NCI-H2081 (cell line): ENCODE measurements at regions not wholly inside any gene's neighbourhood (a gene's known extent, or its start where the extent isn't known, plus 50 kb on each side); places are given as distances from the start of the nearest gene placed in this dataset.
"Not testable (repeated sequence)": the region's sequence is repeated elsewhere in the genome, so short reads cannot be mapped to it uniquely, and the experiment has no call there.

ENCODE experiments used
- DNase-seq, 2 experiments: peaks; one replicate each; lab custom pipeline; 2025; lab: John Stamatoyannopoulos, UW

DNA sequence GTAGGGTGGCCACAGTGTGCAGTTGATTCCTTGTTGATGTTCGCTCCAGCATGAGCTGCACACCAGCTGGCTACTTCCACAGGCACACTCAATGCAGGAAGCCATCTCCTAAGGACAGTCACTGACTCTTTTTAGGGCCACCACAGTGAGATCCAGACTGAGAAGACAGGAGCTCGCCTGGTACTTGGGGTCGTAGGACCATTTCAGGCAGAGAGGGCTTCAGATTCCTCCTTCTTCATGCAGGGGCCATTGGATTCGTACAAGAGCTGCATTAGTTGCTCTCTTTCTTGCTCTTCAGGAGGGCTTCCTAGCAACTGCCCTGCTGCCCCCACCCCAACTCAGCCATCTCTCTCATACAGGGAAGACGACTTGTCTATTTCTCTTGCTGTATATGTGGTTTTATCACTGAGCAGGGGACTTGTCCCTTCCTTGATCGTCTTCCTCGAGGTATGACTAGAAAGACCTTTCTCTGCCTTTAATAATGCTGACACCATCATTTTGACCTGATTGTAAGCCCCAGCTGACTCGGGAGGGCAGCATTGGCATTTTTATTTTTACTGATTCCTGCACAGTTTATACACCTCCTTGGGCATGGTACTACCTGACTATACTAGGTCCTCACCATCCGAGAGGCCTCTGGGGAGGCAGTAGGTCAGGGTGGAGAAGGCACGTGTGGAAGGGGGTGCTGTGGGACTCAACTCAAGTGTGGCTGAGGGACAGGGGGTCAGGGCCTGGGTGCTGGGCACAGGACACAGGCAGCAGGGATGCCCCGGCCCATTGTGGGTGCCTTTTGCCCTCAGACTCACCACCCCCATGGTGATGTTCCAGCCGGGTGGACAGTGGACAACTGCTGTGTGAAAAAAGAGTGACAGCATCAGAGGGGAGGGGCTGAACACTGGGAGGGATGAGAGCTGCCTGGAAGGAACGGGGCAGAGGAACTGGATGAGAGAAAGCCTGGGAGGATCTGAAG, 136.7 kb upstream of the ZNF746 start:
- DNase-seq = no peak

DNA sequence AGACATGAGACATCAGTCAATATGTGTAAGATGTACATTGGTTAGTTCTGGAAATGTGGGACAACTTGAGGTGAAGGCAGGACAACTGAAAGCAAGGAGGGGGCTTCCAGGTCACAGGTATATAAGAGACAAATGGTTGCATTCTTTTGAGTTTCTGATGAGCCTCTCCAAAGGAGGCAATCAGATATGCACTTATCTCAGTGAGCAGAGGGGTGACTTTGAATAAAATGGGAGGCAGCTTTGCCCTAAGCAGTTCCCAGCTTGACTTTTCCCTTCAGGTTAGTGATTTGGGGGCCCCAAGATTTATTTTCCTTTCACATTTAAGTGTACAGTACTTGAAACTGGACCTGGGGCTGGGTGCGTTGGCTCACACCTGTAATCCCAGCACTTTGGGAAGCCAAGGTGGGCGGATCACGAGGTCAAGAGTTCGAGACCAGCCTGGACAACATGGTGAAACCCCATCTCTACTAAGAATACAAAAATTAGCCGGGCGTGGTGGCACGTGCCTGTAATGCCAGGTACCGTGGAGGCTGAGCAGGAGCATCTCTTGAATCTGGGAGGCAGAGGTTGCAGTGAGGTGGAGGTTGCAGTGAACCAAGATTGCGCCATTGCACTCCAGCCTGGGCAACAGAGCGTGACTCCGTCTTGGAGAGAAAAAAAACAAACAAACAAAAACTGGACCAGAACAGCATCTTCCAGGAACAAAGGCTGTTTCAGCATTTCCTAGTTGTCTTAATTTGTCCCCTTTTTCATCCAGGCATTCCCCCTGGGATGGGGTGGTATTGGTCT, 130.9 kb upstream of the ZNF746 start:
- not testable (repeated sequence) for DNase-seq

- no peak for DNase-seq
These were observed 130.3 kb upstream of the ZNF746 start for GRCh38 chr7:149627911-149628310.

GRCh38 chr7:149626972-149627371, 129.4 kb upstream of the ZNF746 start:
- DNase-seq = no peak

DNA sequence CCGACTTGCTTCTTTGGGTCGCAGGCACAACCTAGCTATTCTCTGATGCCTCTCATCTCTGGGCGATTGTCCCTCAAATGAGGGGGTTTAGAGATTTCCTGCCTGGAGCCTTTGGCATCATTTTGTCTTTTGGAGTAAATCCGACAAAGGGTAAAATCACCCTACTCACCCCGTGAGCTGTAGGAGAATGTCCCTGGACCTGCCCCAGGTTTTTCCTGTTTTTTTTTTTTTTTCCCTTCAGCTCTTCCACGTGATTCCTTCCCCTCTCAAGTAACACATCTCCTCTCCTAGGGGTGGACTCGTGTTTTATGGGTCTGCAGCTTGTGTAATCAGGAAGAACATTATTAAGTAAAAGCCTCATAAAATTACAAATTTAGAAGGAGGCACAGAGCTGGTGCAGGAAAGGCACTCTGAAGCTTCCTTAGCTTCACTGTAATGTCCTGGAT, 128.4 kb upstream of the ZNF746 start:
- no peak for DNase-seq

DNA sequence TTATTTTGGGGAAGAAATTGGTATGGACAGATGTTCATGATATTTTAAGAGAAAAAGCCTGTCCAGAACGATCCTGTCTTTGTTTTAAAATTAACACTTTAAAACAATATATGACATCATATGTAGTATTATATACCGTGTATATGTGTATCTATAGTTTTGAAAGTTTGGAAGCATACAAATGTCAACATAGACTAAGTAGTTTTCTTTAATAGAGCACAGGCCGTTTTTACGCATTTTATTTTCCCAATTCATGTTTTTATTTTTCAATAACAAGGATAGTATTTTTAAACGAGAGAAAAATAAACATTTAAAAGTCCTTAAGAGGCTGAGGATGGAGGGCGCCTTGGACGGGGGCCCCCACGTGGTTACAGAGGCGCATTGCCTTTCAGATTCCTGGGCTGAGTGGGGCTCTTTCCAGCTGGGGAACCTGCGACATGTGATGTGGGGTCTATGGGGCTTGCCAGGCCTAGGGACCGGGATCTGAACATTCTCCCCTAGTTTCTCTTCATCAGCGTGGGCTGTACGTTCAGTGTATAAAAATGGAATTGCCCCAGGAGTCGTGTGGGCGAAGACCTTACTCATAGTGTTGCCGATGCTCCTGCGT, 127.8 kb upstream of the ZNF746 start:
- DNase-seq = no peak

- DNase-seq = peak; percentile 94
These were observed 127.1 kb upstream of the ZNF746 start for GRCh38 chr7:149624419-149625339.

DNA sequence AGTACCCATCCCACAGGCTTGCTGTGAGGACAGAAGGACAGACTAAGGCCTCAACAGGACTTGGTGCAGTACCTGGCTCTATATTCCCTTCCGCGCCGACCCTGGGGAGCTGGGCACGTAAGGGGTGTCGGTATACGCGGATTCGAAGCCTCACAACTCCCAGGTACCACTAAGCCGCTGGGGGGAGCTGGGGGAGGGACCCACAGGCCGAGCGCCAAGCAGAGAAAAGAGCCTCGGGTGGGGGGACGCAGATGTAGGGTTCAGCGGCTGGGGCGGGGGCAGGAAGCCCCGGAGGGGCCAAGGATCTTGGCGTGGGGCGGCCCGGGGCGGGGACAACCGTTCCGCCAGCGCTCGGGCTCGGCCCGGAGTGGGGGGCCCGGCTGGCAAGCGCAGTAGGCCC, 126.4 kb upstream of the ZNF746 start:
- peak; percentile 27 to 32 for DNase-seq

DNA sequence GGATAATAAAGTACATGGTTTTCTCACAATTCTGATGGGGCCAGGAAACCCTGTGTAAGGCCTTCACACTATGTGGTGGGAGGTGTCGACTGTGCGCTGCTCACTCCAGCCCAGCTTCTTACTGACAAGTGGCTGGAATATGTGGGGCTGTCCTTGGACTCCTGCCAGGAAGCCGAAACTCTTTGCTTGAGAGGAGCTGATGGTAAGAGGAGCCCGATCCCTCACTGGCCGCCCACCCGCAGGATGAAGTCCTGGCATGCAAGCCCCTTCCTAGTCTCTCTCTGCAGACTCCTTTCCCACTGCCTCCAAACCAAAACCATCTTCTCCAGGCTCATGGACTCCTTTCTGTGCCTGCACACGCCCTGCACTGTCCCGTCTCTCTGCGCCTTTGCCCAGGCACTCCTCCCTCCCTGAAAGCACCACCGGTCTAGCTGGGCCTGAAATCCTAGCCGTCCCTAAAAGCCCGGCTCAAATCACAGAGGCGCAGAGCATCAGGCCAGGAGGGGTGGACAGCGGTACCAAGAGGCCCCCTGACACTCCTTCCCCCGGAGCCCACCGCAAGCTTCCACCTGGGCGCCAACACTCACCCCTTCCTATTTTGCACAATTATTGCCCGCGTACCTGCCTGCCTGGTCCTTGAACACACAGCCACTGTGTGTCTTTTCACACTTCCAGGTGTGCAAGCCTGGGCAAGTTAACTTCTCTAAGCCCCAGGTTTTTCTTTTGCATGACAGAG, 125.8 kb upstream of the ZNF746 start:
- peak in 1 of 2 experiments; percentile 34 for DNase-seq

DNA sequence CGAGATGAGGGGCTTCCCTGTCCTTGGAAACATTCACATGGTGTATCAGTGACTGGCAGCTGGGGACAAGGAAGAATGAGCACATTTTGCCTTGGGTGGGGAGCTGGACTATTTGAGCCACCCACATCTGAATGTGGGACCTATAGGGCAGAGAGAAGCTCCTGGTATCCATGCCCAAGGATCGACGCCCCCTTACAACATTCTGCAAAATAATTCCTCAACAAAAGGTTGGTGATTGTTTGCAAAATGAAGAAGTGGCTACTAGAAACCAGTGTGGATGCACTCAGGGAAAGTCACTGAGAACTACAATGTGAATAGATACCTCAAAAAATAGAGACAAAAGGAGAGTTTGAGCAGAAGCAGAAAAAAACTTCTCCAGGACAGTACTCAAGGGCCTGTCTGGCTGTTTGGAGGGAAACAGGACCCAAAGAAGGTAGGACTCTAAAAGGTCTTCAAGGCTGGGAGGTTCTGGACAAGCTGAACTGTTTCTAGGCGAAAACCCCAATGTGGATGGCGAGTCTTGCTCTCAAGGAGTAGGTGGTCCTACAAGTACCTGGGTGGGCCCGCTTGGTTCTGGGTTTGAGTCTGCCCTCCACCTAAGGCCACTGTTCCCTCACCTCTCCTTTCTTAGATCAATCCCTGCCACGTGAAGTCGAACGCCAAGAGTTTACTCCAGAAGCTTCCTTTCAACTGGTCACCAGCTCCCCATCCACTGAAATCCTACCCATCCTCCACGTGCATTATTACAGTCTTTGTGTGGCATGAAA, 125.0 kb upstream of the ZNF746 start:
- DNase-seq = no peak

DNA sequence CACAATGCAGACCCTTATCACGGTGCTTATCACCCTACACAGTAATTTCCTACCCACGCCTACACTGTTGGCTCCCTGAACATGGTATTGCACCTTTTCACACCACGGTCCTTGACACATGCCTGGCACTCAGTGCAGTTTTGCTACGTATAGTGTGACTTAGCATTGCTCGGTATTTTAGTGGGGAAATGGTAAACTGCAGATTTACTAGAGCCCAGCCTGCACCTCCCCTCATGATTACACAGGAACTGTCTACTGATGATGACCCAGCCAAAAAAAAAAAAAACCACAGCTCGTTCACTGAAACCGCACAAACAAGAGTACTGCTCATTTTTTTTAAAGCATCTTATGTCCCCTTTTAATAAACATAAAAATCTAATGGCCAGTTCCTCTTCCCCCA, 124.2 kb upstream of the ZNF746 start:
- no peak for DNase-seq

GRCh38 chr7:149620961-149621360, 123.4 kb upstream of the ZNF746 start:
- DNase-seq = no peak

- peak in 1 of 2 experiments; percentile 45 for DNase-seq
These were observed 119.3 kb upstream of the ZNF746 start for GRCh38 chr7:149616898-149617297.

GRCh38 chr7:149615690-149616270, 118.2 kb upstream of the ZNF746 start:
- no peak for DNase-seq

DNA sequence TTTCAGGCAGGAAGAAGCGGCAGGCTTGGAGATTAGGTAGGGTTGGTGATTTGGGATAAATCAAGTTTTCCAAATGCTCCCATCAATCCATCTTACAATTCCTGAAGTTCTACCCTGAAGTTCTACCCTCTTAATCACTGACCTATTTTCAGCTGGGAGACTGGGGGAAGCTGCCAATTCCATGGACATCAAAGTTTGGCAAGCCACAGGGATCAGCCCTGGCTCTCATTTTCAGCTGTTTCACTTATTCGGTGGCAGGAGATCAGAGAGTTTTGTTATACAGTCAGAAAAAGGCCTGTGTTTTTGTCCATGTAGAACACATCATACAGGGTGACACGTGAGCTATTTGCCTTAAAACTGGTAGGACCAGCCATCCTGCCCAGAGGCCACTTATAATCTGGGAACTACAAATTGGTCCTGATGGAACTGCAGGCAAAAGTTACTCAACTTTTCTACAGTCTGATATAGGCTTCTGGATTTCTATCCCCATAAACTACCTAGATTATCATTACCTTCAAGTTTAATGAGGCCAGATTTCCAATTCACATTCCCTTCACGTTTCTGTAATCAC, 112.9 kb upstream of the ZNF746 start:
- no peak for DNase-seq

- DNase-seq = no peak
These were observed 110.6 kb upstream of the ZNF746 start for GRCh38 chr7:149608168-149608567.

DNA sequence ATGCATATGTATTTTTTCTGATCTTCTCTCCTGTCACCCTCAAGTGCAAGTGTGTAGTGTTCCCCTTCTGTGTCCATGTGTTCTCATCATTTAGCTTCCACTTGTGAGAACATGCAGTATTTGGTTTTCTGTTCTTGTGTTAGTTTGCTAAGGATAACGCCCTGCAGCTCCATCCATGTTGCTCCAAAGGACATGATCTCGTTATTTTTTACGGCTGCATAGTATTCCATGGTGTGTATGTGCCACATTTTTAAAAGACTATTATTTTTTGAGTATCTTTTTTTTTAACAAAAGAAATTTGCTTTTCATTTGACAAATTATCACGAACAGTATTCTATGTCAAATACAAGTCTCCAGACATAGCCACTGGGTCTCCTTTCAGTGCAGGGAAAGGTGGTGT, 110.1 kb upstream of the ZNF746 start:
- no peak for DNase-seq

- no peak for DNase-seq
These were observed 109.2 kb upstream of the ZNF746 start for GRCh38 chr7:149606826-149607225.

DNA sequence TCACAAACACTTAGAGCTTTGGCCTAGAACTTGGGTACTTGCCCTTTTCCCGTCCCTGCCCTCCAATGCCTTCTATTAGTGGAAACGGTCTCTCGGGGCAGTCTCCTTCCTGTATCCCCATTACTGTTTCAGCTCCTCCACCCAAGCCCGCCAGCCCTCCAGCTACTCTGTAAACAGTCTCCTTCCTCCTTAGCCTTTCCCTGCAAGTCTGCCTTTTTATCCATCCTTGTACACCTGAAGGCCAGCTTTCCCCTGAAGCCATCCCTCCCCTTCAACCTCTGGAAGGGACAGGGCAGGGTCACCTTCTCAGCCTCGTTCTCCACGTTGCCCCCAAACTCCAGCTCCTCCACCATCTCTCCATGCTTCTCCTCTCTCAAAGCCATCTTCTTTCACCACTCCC, 108.1 kb upstream of the ZNF746 start:
- no peak for DNase-seq
